GM12865 (cell line): ENCODE measurements at regions not wholly inside any gene's neighbourhood (a gene's known extent, or its start where the extent isn't known, plus 50 kb on each side); places are given as distances from the start of the nearest gene placed in this dataset.

Source experiments
- DNase-seq: peaks from one replicate; pipeline ENCODE4 v3.0.0; 2010; ENCODE audit warnings: low read depth
- H3K4me3 ChIP-seq: 2 replicates; pipeline ENCODE4 v1.5.1; 2011; ENCODE audit warnings: mild to moderate bottlenecking, low read depth, low read length, control low read depth
- TF ChIP-seq, protein P1 (sequence below): IDR thresholded peaks from 2 replicates; pipeline ENCODE4 v1.5.1; 2011; ENCODE audit warnings: low read length, control low read depth, low read depth, inconsistent platforms; ENCODE audit not compliant: insufficient read depth; ENCODE audit errors: missing control alignments

GRCh38 chr12:76637807-76638206 lies 78.2 kb upstream of the OSBPL8 start:
- H3K4me3 ChIP-seq: no peak overlapping the region
- TF ChIP-seq, protein P1, sequence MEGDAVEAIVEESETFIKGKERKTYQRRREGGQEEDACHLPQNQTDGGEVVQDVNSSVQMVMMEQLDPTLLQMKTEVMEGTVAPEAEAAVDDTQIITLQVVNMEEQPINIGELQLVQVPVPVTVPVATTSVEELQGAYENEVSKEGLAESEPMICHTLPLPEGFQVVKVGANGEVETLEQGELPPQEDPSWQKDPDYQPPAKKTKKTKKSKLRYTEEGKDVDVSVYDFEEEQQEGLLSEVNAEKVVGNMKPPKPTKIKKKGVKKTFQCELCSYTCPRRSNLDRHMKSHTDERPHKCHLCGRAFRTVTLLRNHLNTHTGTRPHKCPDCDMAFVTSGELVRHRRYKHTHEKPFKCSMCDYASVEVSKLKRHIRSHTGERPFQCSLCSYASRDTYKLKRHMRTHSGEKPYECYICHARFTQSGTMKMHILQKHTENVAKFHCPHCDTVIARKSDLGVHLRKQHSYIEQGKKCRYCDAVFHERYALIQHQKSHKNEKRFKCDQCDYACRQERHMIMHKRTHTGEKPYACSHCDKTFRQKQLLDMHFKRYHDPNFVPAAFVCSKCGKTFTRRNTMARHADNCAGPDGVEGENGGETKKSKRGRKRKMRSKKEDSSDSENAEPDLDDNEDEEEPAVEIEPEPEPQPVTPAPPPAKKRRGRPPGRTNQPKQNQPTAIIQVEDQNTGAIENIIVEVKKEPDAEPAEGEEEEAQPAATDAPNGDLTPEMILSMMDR: no peak
- no peak for DNase-seq

DNA sequence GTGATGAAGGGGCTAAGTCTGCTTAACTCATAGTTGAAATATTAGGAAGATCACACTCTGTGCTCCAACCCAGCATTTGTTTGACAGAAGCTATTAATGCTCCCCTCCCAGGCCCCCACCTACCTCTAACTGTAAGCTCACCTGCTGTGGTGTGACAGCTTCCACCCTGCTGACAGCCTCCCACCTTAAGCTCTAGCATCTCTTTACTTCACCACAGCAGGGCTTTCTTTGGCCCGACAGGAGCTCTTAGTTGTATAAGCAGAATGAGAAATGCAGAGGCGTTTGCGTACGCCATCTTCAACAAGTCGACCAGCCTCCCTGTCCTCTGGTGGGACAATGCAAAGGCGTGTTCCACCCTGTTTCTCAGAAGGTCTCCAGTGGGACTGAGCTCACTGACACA lies 80.1 kb upstream of the OSBPL8 start:
- no peak for DNase-seq
- TF ChIP-seq, protein P1: no peak

GRCh38 chr12:76641073-76641472 lies 81.5 kb upstream of the OSBPL8 start:
- TF ChIP-seq, protein P1: no peak
- no peak overlapping the region for H3K4me3 ChIP-seq
- no peak for DNase-seq

More for the DNA sequence above, 80.1 kb upstream of the OSBPL8 start:
- H3K4me3 ChIP-seq: no peak overlapping the region

DNA sequence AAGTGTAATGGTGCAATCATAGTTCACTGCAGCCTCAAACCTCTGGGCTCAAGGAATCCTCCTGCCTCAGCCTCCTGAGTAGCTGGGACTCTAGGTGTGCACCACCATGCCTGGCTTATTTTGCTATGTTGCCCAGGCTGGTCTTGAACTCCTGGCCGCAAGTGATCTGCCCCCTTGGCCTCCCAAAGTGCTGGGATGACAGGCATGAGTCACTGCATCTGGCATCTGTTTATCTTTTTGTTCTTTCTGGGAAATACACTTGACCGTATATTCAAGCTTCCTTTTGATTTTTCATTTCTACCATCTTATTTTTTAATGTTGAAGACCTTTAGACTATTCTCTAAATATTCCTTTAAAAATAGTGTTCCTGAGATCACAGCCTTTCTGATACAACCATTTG lies 82.4 kb upstream of the OSBPL8 start:
- TF ChIP-seq, protein P1: no peak
- DNase-seq: no peak
- H3K4me3 ChIP-seq: no peak overlapping the region

GRCh38 chr12:76643438-76643837 lies 83.9 kb upstream of the OSBPL8 start:
- no peak overlapping the region for H3K4me3 ChIP-seq
- DNase-seq: no peak
- TF ChIP-seq, protein P1: no peak

GRCh38 chr12:76644950-76645349 lies 85.4 kb upstream of the OSBPL8 start:
- DNase-seq: no peak
- no peak overlapping the region for H3K4me3 ChIP-seq
- TF ChIP-seq, protein P1: no peak

DNA sequence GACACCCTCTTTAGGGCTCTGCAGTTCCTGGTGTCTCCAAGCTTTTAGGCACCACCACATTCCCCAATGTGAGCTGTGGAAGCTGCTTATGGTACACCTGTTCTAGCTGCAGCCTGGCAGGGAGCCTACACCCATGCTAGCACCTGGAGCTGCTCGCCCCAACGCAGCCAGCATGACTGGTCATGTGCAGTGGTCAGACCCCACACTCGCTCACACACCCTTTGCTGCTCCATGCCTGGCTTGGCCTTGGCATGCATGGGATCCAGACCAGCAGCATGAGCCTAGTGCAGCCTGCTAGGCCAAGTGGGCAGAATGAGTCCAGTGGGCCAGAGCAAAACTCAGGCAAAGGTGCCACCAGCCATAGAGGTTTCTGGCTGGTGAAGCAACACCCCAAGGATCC lies 86.4 kb upstream of the OSBPL8 start:
- DNase-seq: no peak
- TF ChIP-seq, protein P1: no peak
- H3K4me3 ChIP-seq: no peak overlapping the region
